ENCODE measurements at regions not wholly inside any gene's neighbourhood (a gene's known extent, or its start where the extent isn't known, plus 50 kb on each side); places are given as distances from the start of the nearest gene placed in this dataset.

DNA sequence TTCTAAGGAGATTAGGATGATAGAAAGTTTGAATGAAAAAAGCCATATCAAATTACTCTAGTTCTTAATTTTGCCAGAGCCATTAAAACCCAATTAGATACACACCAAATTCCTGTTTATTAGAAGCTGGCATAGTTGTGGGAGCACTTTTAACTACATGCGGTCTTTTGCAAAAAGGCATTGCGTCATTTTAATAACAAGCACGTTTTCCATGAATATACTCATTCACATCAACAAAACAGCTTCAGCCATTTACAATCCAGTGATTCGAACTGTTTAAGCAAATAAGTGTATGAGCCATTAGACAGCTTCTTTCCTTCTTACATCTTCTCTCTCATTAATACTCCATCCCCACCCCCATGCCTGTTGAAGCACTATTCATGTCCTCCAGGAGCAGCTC lies 109.5 kb upstream of the EOLA2 start:
- TF ChIP-seq, protein P1, sequence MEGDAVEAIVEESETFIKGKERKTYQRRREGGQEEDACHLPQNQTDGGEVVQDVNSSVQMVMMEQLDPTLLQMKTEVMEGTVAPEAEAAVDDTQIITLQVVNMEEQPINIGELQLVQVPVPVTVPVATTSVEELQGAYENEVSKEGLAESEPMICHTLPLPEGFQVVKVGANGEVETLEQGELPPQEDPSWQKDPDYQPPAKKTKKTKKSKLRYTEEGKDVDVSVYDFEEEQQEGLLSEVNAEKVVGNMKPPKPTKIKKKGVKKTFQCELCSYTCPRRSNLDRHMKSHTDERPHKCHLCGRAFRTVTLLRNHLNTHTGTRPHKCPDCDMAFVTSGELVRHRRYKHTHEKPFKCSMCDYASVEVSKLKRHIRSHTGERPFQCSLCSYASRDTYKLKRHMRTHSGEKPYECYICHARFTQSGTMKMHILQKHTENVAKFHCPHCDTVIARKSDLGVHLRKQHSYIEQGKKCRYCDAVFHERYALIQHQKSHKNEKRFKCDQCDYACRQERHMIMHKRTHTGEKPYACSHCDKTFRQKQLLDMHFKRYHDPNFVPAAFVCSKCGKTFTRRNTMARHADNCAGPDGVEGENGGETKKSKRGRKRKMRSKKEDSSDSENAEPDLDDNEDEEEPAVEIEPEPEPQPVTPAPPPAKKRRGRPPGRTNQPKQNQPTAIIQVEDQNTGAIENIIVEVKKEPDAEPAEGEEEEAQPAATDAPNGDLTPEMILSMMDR (IDR thresholded peaks at IDR 0.05; ENCODE audit: low read depth, low read length, missing input control): no peak
- no peak for TF ChIP-seq REST (IDR thresholded peaks at IDR 0.05)
- no peak for TF ChIP-seq RAD21 (IDR thresholded peaks at IDR 0.05)
- no peak for TF ChIP-seq SP1 (IDR thresholded peaks at IDR 0.05)
- no peak for TF ChIP-seq FOXA2 (IDR thresholded peaks at IDR 0.05)
- no peak for TF ChIP-seq JUND (IDR thresholded peaks at IDR 0.05)
- TF ChIP-seq TAF1 (conservative IDR thresholded peaks at IDR 0.05): no peak
- TF ChIP-seq, protein P2, sequence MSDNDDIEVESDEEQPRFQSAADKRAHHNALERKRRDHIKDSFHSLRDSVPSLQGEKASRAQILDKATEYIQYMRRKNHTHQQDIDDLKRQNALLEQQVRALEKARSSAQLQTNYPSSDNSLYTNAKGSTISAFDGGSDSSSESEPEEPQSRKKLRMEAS (IDR thresholded peaks at IDR 0.05): no peak
- no peak for TF ChIP-seq RXRA (IDR thresholded peaks at IDR 0.05)
- no peak for TF ChIP-seq NR2F2 (IDR thresholded peaks at IDR 0.05)
